NCI-H128 (cell line): ENCODE measurements at regions not wholly inside any gene's neighbourhood (a gene's known extent, or its start where the extent isn't known, plus 50 kb on each side); places are given as distances from the start of the nearest gene placed in this dataset.
"Not testable (repeated sequence)": the region's sequence is repeated elsewhere in the genome, so short reads cannot be mapped to it uniquely, and the experiment has no call there.

ENCODE experiments used
- DNase-seq: peaks from one replicate; lab custom pipeline; 2025; ENCODE audit not compliant: unreplicated experiment; lab: John Stamatoyannopoulos, UW

- DNase-seq: no peak
Observed at GRCh38 chr4:117014236-117014635, 71.1 kb downstream of the TRAM1L1 start.

DNA sequence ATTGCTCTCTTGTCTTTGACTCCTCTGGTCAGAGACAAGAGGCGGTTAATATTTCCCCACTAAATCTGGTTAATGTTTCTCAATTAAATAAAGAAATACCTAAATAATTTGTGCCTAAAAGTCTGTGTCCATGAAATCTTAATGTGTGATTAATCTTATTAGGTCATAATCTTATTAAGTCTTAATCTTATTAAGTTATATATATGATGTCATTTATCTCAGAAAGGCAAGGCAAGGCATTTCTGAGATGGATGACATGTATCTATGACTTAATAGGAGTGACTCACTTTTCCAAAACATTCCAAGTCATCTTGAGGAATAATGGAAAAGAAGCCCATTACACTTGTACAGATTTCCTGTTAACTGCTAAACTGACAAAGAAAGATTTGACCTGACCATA, 74.7 kb downstream of the TRAM1L1 start:
- DNase-seq: no peak

GRCh38 chr4:117001077-117001476, 84.3 kb downstream of the TRAM1L1 start:
- DNase-seq: no peak

GRCh38 chr4:116982656-116983055, 102.7 kb downstream of the TRAM1L1 start:
- DNase-seq: no peak

GRCh38 chr4:116980436-116980835, 104.9 kb downstream of the TRAM1L1 start:
- not testable (repeated sequence) for DNase-seq

DNA sequence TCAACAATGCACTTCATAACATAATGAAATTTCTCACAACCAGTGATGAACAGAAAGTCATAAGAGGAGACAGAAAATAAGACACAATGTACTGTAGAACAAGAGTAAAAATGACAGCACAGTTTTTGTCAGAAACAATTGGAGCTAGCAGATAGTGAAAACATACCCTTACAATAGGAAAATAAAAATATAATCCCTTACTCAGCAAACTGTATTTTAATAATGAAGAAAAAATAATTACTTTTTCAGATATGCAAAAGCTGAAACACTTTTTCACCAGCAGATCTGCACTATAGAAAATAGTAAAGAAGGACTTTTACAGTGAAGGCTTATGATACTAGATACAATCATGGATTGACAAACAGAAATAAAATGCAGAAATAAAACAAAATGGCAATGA, 126.3 kb downstream of the TRAM1L1 start:
- no peak for DNase-seq

DNA sequence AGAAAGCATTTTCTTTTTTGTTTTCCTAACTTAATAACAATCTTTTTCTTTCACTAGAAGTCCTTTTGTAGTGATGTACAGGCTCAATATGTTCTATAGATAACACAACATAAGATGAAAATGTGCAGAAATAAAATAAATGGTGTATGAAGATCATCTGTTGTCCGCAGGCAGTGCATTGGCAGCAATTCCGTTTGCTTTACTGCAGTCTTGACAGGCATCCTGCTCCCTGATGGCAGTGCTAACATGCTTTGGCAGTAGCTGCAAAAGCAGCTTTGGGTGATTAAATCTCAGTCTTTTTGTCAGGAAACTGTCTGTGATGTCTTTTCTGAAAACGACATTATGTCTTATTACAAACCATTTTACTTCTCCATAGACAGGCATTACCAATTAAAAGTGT, 131.4 kb downstream of the TRAM1L1 start:
- DNase-seq: no peak

DNA sequence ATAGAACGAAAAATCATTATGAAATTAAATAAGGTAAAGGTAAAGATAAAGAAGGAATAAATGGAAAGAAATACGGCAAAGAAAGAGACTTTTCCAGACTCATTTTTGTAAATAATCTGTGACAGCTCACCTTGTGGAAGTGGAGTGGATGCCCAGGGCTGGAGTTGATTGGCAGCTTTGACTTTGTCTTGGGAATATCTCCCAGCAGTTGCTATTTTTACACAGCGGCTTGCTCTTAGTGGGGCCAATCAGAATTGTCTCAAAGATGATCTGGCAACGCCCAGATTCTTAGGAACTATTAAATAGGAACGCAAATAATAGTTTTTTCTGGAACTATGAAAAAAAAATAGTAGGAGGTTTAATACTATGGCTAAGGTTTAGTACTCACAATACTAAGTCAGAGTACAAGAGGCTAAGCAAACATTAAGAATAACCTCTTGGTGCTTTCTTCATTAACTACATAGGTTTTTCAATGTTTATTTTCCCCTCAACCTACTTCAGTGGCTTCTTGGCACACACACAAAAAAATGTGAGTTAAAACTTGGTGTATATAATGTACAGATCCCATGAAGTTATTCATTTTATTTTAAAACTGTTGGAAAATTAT, 132.7 kb downstream of the TRAM1L1 start:
- DNase-seq: no peak

GRCh38 chr4:116949856-116950255, 135.5 kb downstream of the TRAM1L1 start:
- DNase-seq: no peak

- no peak for DNase-seq
Observed at GRCh38 chr4:116942315-116942714, 143.1 kb downstream of the TRAM1L1 start.

DNA sequence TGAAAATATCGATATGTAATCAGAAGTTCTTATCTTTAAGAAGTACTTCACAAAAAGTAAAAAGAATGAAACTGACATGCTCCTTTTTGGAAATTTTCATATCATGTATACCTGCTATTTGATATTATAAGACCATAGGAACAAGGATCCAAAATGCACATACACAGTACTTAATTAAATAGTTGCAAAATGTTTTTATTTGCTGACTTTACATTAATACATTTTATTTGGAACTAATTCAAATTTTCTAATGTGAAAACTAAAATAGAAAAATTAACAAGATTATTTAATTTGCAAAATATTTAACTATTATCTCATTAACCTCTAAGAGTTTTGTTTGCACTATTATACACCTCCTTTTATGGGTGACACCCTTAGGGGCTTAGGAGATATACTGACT, 155.0 kb downstream of the TRAM1L1 start:
- no peak for DNase-seq

DNA sequence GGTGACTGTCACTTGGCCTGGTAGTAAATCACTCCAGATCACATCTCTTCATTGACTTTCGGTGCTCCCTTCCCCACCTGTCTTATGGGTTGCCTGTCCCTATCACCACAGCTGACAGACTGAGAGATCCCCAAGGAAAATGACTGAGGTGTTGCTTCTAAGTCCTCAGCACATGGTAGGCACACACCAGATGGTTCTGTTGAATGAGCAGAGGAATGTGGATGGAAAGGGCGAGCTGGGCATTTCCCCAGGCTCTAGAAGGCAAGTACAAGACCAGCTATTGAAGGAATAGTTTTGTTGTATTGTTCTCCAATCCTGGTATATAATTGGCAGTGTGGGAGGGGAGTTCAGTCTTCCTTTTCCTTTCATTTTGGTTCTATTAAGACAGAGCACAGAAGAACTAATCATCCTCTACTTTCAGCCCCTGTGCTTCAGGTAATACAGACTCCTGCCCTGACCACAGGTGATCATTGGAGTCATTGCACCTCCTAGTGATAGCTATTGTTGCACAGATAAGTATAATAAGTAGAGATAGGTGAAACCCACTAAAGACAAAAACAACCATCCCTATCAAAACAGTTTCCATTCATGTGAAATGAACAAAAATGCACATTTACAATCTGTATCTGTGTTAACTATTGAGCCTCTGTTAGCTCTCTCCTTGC, 158.6 kb downstream of the TRAM1L1 start:
- DNase-seq: no peak

GRCh38 chr4:116925900-116926457, 159.4 kb downstream of the TRAM1L1 start:
- no peak for DNase-seq

DNA sequence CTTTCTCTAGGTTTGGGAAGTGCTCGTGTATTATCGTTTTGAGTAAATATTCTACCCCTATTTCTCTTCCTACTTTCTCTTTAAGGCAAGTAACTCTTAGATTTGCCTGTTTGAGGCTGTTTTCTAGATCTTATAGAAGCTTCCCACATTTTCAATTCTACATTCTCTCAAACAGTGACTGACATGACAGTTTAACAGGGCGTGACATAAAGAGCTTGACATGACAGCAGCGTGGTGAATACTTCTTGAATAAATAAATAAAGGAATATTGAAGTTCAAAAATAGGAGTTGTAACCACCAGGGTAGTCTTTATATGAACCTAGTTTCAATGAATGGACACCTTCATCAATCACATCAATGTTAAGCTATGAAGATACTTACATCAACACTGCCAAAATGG, 162.0 kb downstream of the TRAM1L1 start:
- no peak for DNase-seq

GRCh38 chr4:116913451-116913850, 171.9 kb downstream of the TRAM1L1 start:
- no peak for DNase-seq

GRCh38 chr4:116906758-116907157, 178.6 kb downstream of the TRAM1L1 start:
- no peak for DNase-seq

DNA sequence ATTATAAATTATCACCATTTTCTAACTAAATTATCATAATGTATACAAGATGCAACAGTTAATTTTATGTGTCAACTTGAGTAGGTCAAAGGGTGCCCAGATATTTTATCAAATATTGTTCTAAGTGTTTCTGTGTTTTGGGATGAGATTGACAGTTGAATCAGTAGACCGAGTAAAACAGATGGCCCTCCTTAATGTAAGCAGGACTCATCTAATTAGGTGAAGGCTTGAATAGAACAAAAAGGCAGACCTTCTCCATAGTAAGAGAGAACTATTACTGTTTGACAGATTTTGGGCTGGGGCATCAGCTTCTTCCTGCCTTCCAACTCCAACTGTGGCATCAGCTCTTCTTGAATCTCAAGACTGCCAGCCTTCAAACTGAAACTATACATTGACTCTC, 185.8 kb downstream of the TRAM1L1 start:
- DNase-seq: no peak

GRCh38 chr4:116885579-116885978, 199.8 kb downstream of the TRAM1L1 start:
- DNase-seq: no peak

GRCh38 chr4:116882503-116882902, 202.9 kb downstream of the TRAM1L1 start:
- no peak for DNase-seq

DNA sequence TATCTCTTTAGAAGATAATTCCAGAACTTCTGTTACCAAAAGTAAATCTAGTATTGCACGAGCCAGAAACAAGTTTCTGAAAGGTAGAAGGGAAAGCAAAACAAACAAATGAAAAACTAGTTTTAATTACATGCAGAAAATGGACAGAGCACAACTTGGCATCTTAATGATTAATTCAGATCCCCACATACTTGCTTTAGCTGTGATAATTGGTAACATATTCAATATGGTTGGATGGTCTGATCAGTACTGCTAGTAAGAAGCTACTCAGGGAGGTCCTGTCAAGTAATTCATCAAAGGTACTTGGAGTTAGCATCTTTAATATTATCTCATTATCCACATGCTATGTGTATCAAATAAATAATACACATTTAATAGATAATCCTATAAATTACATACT, 204.3 kb downstream of the TRAM1L1 start:
- DNase-seq: no peak

GRCh38 chr4:116880625-116881024, 204.8 kb downstream of the TRAM1L1 start:
- DNase-seq: no peak

DNA sequence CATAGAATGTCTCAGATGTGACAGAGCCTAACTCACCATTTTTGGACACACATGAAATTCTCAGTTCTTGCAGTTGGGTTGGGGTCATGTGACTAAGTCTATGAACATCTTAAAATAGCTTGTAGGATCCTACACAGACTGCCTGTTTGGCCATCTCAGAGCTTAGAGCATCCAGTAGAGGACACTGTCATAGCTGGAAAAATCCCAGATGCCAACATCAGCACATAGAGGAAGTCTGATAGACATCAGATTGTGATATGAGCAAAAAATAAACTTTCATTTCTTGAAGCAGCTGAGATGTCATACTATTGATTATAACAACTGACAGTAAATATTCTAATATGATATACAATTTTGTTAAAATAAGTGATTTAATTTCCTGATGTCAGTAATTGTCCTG, 207.1 kb downstream of the TRAM1L1 start:
- DNase-seq: no peak

DNA sequence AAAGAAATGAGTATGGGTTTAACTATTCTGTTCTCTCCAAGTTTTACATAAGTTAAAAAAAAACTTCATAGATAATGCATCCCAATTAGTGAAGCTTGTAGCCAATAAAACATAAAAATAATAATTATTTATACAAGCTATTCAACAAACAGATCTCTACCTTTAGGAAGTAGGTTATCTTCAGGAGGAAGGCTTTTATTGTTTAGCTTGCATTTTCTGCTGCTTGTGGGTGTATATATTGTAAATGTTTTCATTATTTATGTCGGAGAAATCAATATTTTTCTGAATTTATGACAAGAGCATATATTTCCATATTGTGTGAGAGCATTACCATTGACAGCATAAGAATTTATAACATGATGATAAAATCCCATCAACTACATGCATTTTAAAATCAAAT, 208.3 kb downstream of the TRAM1L1 start:
- DNase-seq: no peak
